GM12878 (cell line): ENCODE measurements at regions not wholly inside any gene's neighbourhood (a gene's known extent, or its start where the extent isn't known, plus 50 kb on each side); places are given as distances from the start of the nearest gene placed in this dataset.

ENCODE experiments used
- ATF7 ChIP-seq: fragments of 450-650 bp; IDR thresholded peaks from 2 replicates; pipeline ENCODE4 v1.6.1; 2016; ENCODE audit warnings: low read depth, mild to moderate bottlenecking
- BACH1 ChIP-seq: fragments of 450-650 bp; IDR thresholded peaks from 2 replicates; pipeline ENCODE4 v1.6.1; 2017; ENCODE audit warnings: mild to moderate bottlenecking, borderline replicate concordance
- ESRRA ChIP-seq: IDR thresholded peaks from 2 replicates; pipeline ENCODE4 v1.6.1; 2012; ENCODE audit warnings: mild to moderate bottlenecking, low read length, improper control_type of control experiment
- NFIC ChIP-seq: IDR thresholded peaks from 2 replicates; pipeline ENCODE4 v1.6.1; 2012; ENCODE audit warnings: low read depth, mild to moderate bottlenecking, inconsistent platforms, low read length, moderate library complexity
- TF ChIP-seq, protein P1 (sequence below): IDR thresholded peaks from 2 replicates; pipeline ENCODE4 v1.6.1; 2011; ENCODE audit warnings: low read depth, low read length, improper control_type of control experiment, borderline replicate concordance
- TF ChIP-seq, protein P2 (sequence below): fragments of 450-650 bp; IDR thresholded peaks from 2 replicates; pipeline ENCODE4 v1.6.1; 2017; ENCODE audit warnings: antibody characterized with exemption, mild to moderate bottlenecking, moderate library complexity
- TF ChIP-seq, protein P3 (sequence below): fragments of 450-650 bp; formaldehyde crosslinking; IDR thresholded peaks from 2 replicates; pipeline ENCODE4 v1.5.0; 2022; ENCODE audit warnings: mild to moderate bottlenecking, missing genetic modification characterization

DNA sequence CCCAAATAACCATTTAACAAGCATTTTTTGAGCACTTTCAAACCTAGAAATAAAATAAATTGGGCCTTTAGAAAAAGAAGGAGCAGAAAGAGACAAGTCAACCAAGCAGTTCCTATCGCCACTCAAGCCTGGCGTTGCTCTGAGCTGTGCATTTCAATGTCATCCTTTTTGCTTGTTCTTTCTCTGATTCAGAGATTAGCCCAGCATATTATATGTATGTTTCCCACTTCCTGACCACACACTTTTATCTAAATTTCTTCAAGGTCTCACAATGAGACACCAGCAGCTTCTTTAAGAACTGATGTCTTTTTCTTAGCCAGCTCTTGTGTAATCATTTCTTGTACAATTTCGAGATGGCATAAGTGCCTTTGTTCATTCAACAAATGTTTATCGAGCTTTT is 344.5 kb upstream of the ID2 start (continued):
- TF ChIP-seq, protein P1, sequence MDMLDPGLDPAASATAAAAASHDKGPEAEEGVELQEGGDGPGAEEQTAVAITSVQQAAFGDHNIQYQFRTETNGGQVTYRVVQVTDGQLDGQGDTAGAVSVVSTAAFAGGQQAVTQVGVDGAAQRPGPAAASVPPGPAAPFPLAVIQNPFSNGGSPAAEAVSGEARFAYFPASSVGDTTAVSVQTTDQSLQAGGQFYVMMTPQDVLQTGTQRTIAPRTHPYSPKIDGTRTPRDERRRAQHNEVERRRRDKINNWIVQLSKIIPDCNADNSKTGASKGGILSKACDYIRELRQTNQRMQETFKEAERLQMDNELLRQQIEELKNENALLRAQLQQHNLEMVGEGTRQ, result no peak
- TF ChIP-seq, protein P2, sequence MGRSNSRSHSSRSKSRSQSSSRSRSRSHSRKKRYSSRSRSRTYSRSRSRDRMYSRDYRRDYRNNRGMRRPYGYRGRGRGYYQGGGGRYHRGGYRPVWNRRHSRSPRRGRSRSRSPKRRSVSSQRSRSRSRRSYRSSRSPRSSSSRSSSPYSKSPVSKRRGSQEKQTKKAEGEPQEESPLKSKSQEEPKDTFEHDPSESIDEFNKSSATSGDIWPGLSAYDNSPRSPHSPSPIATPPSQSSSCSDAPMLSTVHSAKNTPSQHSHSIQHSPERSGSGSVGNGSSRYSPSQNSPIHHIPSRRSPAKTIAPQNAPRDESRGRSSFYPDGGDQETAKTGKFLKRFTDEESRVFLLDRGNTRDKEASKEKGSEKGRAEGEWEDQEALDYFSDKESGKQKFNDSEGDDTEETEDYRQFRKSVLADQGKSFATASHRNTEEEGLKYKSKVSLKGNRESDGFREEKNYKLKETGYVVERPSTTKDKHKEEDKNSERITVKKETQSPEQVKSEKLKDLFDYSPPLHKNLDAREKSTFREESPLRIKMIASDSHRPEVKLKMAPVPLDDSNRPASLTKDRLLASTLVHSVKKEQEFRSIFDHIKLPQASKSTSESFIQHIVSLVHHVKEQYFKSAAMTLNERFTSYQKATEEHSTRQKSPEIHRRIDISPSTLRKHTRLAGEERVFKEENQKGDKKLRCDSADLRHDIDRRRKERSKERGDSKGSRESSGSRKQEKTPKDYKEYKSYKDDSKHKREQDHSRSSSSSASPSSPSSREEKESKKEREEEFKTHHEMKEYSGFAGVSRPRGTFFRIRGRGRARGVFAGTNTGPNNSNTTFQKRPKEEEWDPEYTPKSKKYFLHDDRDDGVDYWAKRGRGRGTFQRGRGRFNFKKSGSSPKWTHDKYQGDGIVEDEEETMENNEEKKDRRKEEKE, result no peak
- TF ChIP-seq, protein P3, sequence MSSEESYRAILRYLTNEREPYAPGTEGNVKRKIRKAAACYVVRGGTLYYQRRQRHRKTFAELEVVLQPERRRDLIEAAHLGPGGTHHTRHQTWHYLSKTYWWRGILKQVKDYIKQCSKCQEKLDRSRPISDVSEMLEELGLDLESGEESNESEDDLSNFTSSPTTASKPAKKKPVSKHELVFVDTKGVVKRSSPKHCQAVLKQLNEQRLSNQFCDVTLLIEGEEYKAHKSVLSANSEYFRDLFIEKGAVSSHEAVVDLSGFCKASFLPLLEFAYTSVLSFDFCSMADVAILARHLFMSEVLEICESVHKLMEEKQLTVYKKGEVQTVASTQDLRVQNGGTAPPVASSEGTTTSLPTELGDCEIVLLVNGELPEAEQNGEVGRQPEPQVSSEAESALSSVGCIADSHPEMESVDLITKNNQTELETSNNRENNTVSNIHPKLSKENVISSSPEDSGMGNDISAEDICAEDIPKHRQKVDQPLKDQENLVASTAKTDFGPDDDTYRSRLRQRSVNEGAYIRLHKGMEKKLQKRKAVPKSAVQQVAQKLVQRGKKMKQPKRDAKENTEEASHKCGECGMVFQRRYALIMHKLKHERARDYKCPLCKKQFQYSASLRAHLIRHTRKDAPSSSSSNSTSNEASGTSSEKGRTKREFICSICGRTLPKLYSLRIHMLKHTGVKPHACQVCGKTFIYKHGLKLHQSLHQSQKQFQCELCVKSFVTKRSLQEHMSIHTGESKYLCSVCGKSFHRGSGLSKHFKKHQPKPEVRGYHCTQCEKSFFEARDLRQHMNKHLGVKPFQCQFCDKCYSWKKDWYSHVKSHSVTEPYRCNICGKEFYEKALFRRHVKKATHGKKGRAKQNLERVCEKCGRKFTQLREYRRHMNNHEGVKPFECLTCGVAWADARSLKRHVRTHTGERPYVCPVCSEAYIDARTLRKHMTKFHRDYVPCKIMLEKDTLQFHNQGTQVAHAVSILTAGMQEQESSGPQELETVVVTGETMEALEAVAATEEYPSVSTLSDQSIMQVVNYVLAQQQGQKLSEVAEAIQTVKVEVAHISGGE (CRISPR knock-in tag), result no peak
- TF ChIP-seq NFIC, result peak; percentile 17; the same call in 1 of the 2 replicates
- no peak for TF ChIP-seq ATF7
- TF ChIP-seq ESRRA, result no peak
- TF ChIP-seq BACH1, result no peak
- TF ChIP-seq, all 136 proteins: peak for 3
